GM23248 (cell line): ENCODE measurements at regions not wholly inside any gene's neighbourhood (a gene's known extent, or its start where the extent isn't known, plus 50 kb on each side); places are given as distances from the start of the nearest gene placed in this dataset.

Experiments used
- EZH2 ChIP-seq: fragments of 200-600 bp; sonication (generic); IDR thresholded peaks from 2 replicates; pipeline ENCODE4 v1.6.1; 2018; ENCODE audit warnings: antibody characterized with exemption, mild to moderate bottlenecking; ENCODE audit not compliant: insufficient read depth, poor library complexity, severe bottlenecking
- EZH2phosphoT487 ChIP-seq: fragments of 200-600 bp; sonication (generic); IDR thresholded peaks from 2 replicates; pipeline ENCODE4 v1.6.1; 2018; ENCODE audit warnings: antibody characterized with exemption, moderate library complexity, mild to moderate bottlenecking, low read depth; ENCODE audit not compliant: insufficient read depth

DNA sequence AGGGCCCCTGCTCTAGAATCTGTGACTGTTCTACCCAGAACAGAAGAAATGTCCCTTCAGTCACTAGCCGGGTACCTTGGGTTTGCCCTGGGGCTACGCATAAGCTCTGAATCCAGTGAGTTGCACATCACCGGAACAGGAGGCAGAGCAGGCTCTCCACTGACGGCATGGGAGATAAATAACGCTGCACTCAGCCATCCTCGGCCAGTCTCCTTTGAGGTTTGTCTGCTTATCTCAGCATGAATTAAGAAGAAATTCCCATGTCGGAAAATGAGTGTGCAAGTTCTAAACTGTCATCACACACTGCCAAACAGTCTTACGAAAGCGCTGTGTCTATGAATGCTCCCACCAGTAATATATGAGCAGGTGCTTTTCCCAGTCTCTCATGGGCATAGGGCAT is 90.8 kb downstream of the FAM50B start:
- no peak for TF ChIP-seq EZH2phosphoT487
- TF ChIP-seq EZH2: no peak
